ENCODE measurements at regions not wholly inside any gene's neighbourhood (a gene's known extent, or its start where the extent isn't known, plus 50 kb on each side); places are given as distances from the start of the nearest gene placed in this dataset.

DNA sequence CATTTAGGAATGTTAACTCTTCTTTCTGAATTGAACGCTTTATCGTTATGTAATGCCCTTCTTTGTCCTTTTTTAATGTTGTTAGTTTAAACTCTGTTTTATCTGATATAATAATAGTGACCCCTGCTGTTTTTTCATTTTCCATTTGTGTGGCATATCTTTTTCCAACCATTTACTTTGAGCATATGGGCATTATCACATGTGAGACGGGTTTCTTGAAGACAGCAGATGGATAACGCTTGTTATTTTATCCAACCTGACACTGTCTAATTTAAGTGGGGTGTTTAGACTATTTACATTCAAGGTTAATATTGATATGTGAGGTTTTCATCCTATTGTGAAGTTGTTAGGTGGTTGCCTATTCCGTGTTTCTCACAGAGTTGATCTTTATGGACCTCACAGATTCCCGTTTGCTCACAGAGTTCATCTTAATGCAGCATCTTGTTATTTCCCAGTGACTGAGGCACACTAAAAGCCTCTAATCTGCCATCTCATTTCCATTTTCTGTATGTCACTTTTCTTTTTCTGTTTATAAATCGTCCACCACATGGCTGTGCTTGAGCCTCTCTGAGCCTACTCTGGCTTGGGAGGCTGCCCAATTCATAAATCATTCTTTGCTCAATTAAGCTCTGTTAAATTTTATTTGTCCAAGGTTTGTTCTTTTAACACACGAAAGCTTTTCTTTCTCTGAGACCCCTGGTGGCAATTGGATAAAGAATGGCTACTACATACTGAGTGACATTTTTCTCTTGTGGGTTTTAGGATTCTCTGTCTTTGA, 286.2 kb downstream of the HTR7 start:
- TF ChIP-seq POLR2AphosphoS5 (IDR thresholded peaks at IDR 0.05) (no peak), EP300 (IDR thresholded peaks at IDR 0.05) (no peak), POLR2A (IDR thresholded peaks at IDR 0.05; ENCODE audit: low read depth) (no peak)
- TF ChIP-seq, protein P1, sequence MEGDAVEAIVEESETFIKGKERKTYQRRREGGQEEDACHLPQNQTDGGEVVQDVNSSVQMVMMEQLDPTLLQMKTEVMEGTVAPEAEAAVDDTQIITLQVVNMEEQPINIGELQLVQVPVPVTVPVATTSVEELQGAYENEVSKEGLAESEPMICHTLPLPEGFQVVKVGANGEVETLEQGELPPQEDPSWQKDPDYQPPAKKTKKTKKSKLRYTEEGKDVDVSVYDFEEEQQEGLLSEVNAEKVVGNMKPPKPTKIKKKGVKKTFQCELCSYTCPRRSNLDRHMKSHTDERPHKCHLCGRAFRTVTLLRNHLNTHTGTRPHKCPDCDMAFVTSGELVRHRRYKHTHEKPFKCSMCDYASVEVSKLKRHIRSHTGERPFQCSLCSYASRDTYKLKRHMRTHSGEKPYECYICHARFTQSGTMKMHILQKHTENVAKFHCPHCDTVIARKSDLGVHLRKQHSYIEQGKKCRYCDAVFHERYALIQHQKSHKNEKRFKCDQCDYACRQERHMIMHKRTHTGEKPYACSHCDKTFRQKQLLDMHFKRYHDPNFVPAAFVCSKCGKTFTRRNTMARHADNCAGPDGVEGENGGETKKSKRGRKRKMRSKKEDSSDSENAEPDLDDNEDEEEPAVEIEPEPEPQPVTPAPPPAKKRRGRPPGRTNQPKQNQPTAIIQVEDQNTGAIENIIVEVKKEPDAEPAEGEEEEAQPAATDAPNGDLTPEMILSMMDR (IDR thresholded peaks at IDR 0.05) = no peak
- Histone ChIP-seq H3K9me3 (peaks cover 0 to 3% (median 0%) of the 10 kb centered on the region in 4 donors), H3K4me3 (no peak overlapping the region), H3K27me3 (peaks cover 0 to 6% (median 0%) of the 10 kb centered on the region in 4 donors), H3K27ac (replicated peaks in 1 of 4) (no peak overlapping the region), H3K36me3 (no peaks in the 10 kb centered on the region), H3K4me1 (no peaks in the 10 kb centered on the region)
- DNase-seq (ENCODE audit: extremely low spot score) = no peak
- 62% methylated on average over 8 of the region's 8 CpGs for WGBS
- intact Hi-C loops (cut with DNase I) = no loop called here

DNA sequence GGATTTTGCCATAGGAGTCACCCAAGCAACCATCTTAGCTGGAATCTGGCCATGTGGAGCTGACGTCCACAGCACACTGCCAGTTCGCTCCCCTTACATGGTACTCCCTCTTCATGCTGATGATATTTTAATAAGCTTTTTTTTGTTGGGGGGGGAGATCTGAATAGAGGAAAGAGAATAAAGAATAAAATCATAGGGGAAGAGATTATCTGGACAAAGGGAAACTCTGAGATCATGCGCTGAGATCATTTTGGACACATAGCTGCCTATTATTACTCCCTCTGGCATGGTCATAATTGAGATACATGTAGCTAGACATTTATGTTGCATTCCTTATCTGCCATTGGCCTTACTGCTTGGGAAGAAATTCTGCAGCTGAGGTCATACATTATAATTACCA, 282.7 kb downstream of the HTR7 start:
- DNase-seq (ENCODE audit: extremely low spot score) = no peak
- Histone ChIP-seq H3K4me1 (no peaks in the 10 kb centered on the region), H3K4me3 (no peak overlapping the region), H3K27ac (replicated peaks in 1 of 4) (no peak overlapping the region), H3K36me3 (no peaks in the 10 kb centered on the region), H3K9me3 (peaks cover 0 to 3% (median 0%) of the 10 kb centered on the region in 4 donors), H3K27me3 (peaks cover 0 to 6% (median 0%) of the 10 kb centered on the region in 4 donors)
- WGBS = 57% methylated on average over 3 of the region's 3 CpGs
- intact Hi-C loops (cut with DNase I) = no loop called here
- TF ChIP-seq POLR2A (IDR thresholded peaks at IDR 0.05; ENCODE audit: low read depth) (no peak), EP300 (IDR thresholded peaks at IDR 0.05) (no peak), POLR2AphosphoS5 (IDR thresholded peaks at IDR 0.05) (no peak)

DNA sequence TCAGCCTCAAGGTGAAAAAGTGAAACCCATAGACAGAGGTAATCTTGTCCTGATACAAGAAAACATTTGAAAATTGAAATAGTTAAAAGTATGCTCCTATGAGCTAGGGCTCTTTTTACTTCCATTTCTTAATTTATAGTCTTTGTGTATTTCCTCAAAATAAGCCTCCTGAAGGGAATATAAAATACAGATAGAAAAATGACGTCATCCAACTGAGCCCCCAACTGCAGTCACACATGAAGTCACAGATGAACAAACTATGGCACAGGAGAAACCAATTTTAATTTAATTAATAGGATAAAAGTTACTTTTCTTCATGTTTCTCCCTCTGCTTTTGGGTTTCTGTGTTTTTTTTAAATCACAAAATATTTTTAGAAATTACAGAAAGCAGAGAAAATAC, 280.3 kb downstream of the HTR7 start:
- no peak for DNase-seq (ENCODE audit: extremely low spot score)

DNA sequence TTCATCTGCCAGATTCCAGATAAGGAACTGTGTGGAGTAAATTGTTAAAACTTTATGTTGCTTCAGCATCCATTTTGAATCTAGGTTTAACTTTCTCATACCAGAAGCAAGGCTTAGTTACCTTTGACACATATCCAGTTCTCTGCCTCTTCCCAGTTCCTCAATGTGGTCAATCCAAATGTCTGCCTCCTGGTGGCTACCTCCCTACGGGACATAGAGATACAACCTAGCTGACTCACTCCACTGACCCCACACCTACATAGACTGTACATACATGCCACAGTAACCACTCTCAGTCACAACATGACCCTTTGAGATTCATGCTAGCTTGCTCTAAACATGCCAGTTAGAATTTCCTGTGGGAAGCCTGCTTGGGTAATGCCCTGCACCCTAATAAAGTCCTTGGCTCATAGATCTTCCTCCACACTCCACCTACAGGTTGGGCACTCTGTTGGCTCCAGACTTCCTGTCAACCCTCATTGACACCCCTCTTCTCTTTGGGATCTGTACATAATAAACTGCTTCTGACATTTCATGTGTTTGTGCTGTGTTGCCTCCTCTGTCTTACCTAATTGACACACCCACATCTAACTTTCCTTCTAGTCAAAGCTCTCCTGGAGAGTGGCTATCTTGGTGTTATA, 278.1 kb downstream of the HTR7 start:
- Histone ChIP-seq H3K27ac (replicated peaks in 1 of 4) (no peak overlapping the region), H3K27me3 (no peaks in the 10 kb centered on the region), H3K4me3 (no peak overlapping the region), H3K36me3 (no peaks in the 10 kb centered on the region), H3K9me3 (no peaks in the 10 kb centered on the region), H3K4me1 (no peaks in the 10 kb centered on the region)
- intact Hi-C loops (cut with DNase I) = no loop called here
- TF ChIP-seq, protein P1 (IDR thresholded peaks at IDR 0.05) = no peak
- TF ChIP-seq EP300 (IDR thresholded peaks at IDR 0.05) (no peak), POLR2AphosphoS5 (IDR thresholded peaks at IDR 0.05) (no peak), POLR2A (IDR thresholded peaks at IDR 0.05; ENCODE audit: low read depth) (no peak)
- 69% methylated on average over 1 of the region's 1 CpG for WGBS
- no peak for DNase-seq (ENCODE audit: extremely low spot score)

More for the DNA sequence above, 280.3 kb downstream of the HTR7 start:
- Histone ChIP-seq H3K27ac (replicated peaks in 1 of 4) (no peak overlapping the region), H3K4me1 (no peaks in the 10 kb centered on the region), H3K9me3 (peaks cover 0 to 3% (median 0%) of the 10 kb centered on the region in 4 donors), H3K27me3 (peaks cover 0 to 6% (median 0%) of the 10 kb centered on the region in 4 donors), H3K36me3 (no peaks in the 10 kb centered on the region), H3K4me3 (no peak overlapping the region)
- intact Hi-C loops (cut with DNase I) = no loop called here
- 28% methylated on average over 1 of the region's 1 CpG for WGBS
- TF ChIP-seq POLR2AphosphoS5 (IDR thresholded peaks at IDR 0.05) (no peak), POLR2A (IDR thresholded peaks at IDR 0.05; ENCODE audit: low read depth) (no peak), EP300 (IDR thresholded peaks at IDR 0.05) (no peak)
- TF ChIP-seq, protein P1 (IDR thresholded peaks at IDR 0.05) = no peak

DNA sequence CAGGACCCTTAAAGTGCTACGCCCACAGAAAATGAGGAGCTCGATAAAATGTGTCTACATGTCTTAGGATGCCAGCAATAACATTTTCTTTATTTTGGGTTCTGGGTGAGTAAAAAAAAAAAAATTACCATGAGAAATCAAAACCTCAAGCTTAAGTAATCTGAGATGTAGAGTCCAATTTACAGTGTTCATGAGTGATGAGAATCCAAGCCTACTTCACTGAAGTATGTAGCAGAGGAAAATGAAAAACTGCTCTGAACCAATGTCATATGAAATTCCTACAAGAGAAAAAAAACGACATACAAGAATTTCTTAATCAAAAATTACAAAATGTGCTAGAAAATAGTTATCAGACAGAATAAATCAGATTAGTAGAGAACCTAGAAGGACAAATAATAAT, 274.4 kb downstream of the HTR7 start:
- 73% methylated on average over 3 of the region's 3 CpGs for WGBS
- no peaks in the 10 kb centered on the region for H3K9me3 ChIP-seq
- no peaks in the 10 kb centered on the region for H3K4me1 ChIP-seq
- TF ChIP-seq POLR2A (IDR thresholded peaks at IDR 0.05; ENCODE audit: low read depth) (no peak), EP300 (IDR thresholded peaks at IDR 0.05) (no peak), POLR2AphosphoS5 (IDR thresholded peaks at IDR 0.05) (no peak)
- TF ChIP-seq, protein P1 (IDR thresholded peaks at IDR 0.05) = no peak
- H3K27me3 ChIP-seq = no peaks in the 10 kb centered on the region
- DNase-seq (ENCODE audit: extremely low spot score) = no peak
- intact Hi-C loops (cut with DNase I) = no loop called here
- H3K27ac ChIP-seq (replicated peaks in 1 of 4) = no peak overlapping the region
- no peak overlapping the region for H3K4me3 ChIP-seq
- no peaks in the 10 kb centered on the region for H3K36me3 ChIP-seq

All from esophagus muscularis mucosa (tissue), 4 donors.